K562 (cell line): ENCODE measurements at regions not wholly inside any gene's neighbourhood (a gene's known extent, or its start where the extent isn't known, plus 50 kb on each side); places are given as distances from the start of the nearest gene placed in this dataset.

Experiments used
- ATAC-seq: fragments of 200-7000 bp; cut with Tn5 transposase; 3 replicates; pipeline ENCODE4 v1.9.1; 2020; ENCODE audit warnings: moderate library complexity
- BruUV-seq: library from RNA; stranded (reverse); fragments of 400-500 nt; replicated peaks from 2 replicates; lab custom pipeline; 2021; lab: Mats Ljungman, UMichigan
- CTCF ChIA-PET: fragments of 300-600 bp; formaldehyde crosslinking; extraction: SDS; loops from one replicate; lab custom pipeline; 2021; ENCODE audit warnings: low intra/inter-chr PET ratio; lab: Yijun Ruan, JAX
- POLR2A ChIA-PET: fragments of 300-600, 350-650 bp; sonication (Branson Sonifier 250); formaldehyde crosslinking; extraction: SDS; loops from one replicate; lab custom pipeline; 2021; ENCODE audit warnings: antibody characterized with exemption, inconsistent platforms; lab: Yijun Ruan, JAX
- DNase-seq, 4 experiments: peaks; one replicate each; pipeline versions ENCODE4 v3.0.0 to v3.0.0-alpha.2; 2011 to 2018; ENCODE audit warnings: low spot score in 3 of 4, mixed read lengths in 3 of 4; ENCODE audit errors: extremely low read depth in 1 of 4
- FAIRE-seq: peaks from 2 replicates; lab custom pipeline; 2011; peaks lifted over from hg19 to GRCh38; lab: Jason Lieb, UNC
- H2AFZ ChIP-seq: 2 replicates; pipeline ENCODE4 v1.6.0; 2011; ENCODE audit warnings: low read depth, low read length, control low read depth, inconsistent platforms
- H3K27ac ChIP-seq: fragments of 200-600 bp; 3 replicates; pipeline ENCODE4 v1.8.0; 2011; ENCODE audit warnings: low read depth, mild to moderate bottlenecking, control low read depth, inconsistent platforms, low read length, moderate library complexity, mixed read lengths; ENCODE audit errors: extremely low read depth
- H3K27me3 ChIP-seq, 2 experiments: fragments of 300-600 bp in 1 of 2; 2 replicates in 1 of 2; 3 replicates in 1 of 2; pipeline versions ENCODE4 v1.6.0 to v1.8.0; 2011; ENCODE audit warnings: inconsistent platforms in 2 of 2, low read length in 2 of 2, mild to moderate bottlenecking in 1 of 2, mixed read lengths in 1 of 2, moderate library complexity in 1 of 2; ENCODE audit not compliant: control insufficient read depth in 2 of 2, insufficient read depth in 2 of 2
- H3K36me3 ChIP-seq: fragments of 300-600 bp; 3 replicates; pipeline ENCODE4 v1.8.0; 2011; ENCODE audit warnings: mild to moderate bottlenecking, low read length, inconsistent platforms; ENCODE audit not compliant: control insufficient read depth, insufficient read depth
- H3K4me1 ChIP-seq, 2 experiments: fragments of 200-600 bp in 1 of 2; replicated peaks in 1 of 2; 2 replicates in 1 of 2; 3 replicates in 1 of 2; pipeline versions ENCODE4 v1.5.1 to v1.8.0; 2011; ENCODE audit warnings: inconsistent platforms in 2 of 2, low read length in 2 of 2, mild to moderate bottlenecking in 1 of 2, mixed read lengths in 1 of 2, moderate library complexity in 1 of 2; ENCODE audit not compliant: control insufficient read depth in 2 of 2, insufficient read depth in 2 of 2
- H3K4me2 ChIP-seq: 2 replicates; pipeline ENCODE4 v1.6.1; 2011; ENCODE audit warnings: low read length, control low read depth, inconsistent platforms, mixed read lengths; ENCODE audit not compliant: insufficient read depth
- H3K4me3 ChIP-seq: fragments of 200-600 bp; sonication (generic), shearing (Covaris generic); 2 replicates; pipeline ENCODE4 v1.5.1; 2016; ENCODE audit warnings: control low read depth, inconsistent platforms
- H3K79me2 ChIP-seq: fragments of 200-600 bp; 3 replicates; pipeline ENCODE4 v1.8.0; 2011; ENCODE audit warnings: low read length, inconsistent platforms; ENCODE audit not compliant: control insufficient read depth, insufficient read depth
- H3K9ac ChIP-seq, 2 experiments: 2 replicates each; pipeline versions ENCODE4 v1.6.0 to v1.6.1; 2011; ENCODE audit warnings: low read depth in 2 of 2, low read length in 2 of 2, control low read depth in 1 of 2, inconsistent platforms in 1 of 2, mild to moderate bottlenecking in 1 of 2, mixed read lengths in 1 of 2; ENCODE audit not compliant: insufficient read depth in 1 of 2
- H3K9me1 ChIP-seq: one replicate; pipeline ENCODE4 v1.6.0; 2011; ENCODE audit warnings: inconsistent platforms, mild to moderate bottlenecking, low read length, moderate library complexity; ENCODE audit not compliant: control insufficient read depth, insufficient read depth
- H3K9me3 ChIP-seq: replicated peaks from 2 replicates; pipeline ENCODE4 v1.5.1; 2011; ENCODE audit warnings: low read depth, low read length, inconsistent platforms; ENCODE audit not compliant: control insufficient read depth, insufficient read depth
- H4K20me1 ChIP-seq: replicated peaks from 2 replicates; pipeline ENCODE4 v1.6.1; 2011; ENCODE audit warnings: low read length, inconsistent platforms, mixed read lengths; ENCODE audit not compliant: control insufficient read depth, insufficient read depth
- CBX2 ChIP-seq: fragments of 200-600 bp; sonication (generic); IDR thresholded peaks from one replicate; pipeline ENCODE4 v1.6.1; 2012; ENCODE audit warnings: mild to moderate bottlenecking, low read length, inconsistent platforms; ENCODE audit not compliant: insufficient read depth, poor library complexity, severe bottlenecking
- MAFF ChIP-seq: IDR thresholded peaks from 2 replicates; pipeline ENCODE4 v1.6.1; 2012; ENCODE audit warnings: low read length, improper control_type of control experiment
- MAFG ChIP-seq: fragments of 450-650 bp; conservative IDR thresholded peaks from 2 replicates; pipeline ENCODE4 v1.6.1; 2016; ENCODE audit warnings: missing genetic modification characterization, missing compliant biosample characterization
- ZNF316 ChIP-seq: fragments of 450-650 bp; IDR thresholded peaks from 2 replicates; pipeline ENCODE4 v1.6.1; 2016
- ZNF583 ChIP-seq: fragments of 250-450 bp; sonication (Bioruptor Pico); IDR thresholded peaks from 2 replicates; pipeline ENCODE4 v1.4.0; 2020
- WGBS: fragments of 100-300 bp; shearing (Covaris generic); methylation state at CpG from one replicate; pipeline ENCODE4 v1.1.6; 2016; ENCODE audit warnings: low coverage, mixed read lengths; ENCODE audit not compliant: insufficient coverage; ENCODE audit errors: missing lambda C conversion rate; 5-methylcytosine and 5-hydroxymethylcytosine counted together
- in situ Hi-C: fragments of 300-500 bp; cut with MboI; formaldehyde crosslinking; loops from 4 replicates; pipeline ENCODE4 v1.15.0; 2018; ENCODE audit warnings: inconsistent platforms, mixed read lengths
- intact Hi-C: fragments of 100-400 bp; cut with micrococcal nuclease; formaldehyde crosslinking; loops from 2 replicates; pipeline ENCODE4 v1.14.2; 2022

DNA sequence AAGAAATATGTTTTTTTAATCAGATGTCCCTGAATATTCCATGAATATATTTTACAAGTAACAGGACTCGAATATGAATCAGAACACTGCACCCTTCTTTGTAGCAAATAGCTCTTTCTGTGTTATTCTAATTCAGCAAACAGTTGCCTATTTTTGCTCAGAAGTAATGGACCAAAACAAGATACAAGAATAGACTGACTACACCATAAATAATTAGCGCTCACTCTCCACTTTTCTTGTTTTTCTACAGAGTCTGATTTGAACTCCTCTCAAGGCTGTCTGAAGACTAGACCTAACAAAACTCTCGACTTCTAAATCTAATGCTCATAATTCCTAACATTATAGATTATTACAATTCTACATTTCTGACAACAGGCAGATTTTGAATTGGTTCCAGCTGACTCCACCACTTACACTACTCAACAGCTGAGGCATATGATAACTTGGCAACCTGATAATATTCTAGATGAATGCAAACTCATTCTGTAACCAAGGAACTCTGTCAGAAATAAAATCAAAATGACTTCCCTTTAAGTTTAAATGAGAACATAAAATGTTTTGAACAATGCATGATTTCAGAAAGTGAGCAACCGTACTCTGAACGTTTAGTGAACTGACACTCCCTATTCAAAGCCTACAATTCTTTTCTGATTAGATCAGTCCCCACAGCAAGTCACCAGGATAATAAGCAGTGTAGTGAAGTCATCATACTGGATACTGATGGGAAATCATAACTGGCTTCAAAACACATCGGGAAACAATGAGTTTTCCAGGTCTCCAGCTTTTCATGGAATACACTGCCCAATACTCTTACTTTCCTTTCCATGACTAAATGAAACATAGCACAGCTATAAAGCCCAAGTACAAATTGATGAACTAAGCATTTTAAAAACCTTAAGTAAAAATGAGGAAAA, 114.2 kb upstream of the BEND6 start:
- Histone ChIP-seq H3K9me3 (no peaks in the 10 kb centered on the region), H3K4me1 (peaks cover 0 to 13% of the 10 kb centered on the region in 2 experiments; a peak in 3 of 5 replicates), H3K4me3 (no peak overlapping the region), H3K27ac (no peak overlapping the region), H3K4me2 (no peak overlapping the region), H2AFZ (no peak overlapping the region), H3K9ac (no peak overlapping the region), H3K27me3 (peaks cover 8 to 16% of the 10 kb centered on the region in 2 experiments; a peak in 4 of 5 replicates), H3K36me3 (no peaks in the 10 kb centered on the region), H3K9me1 (no peaks in the 10 kb centered on the region), H3K79me2 (no peaks in the 10 kb centered on the region), H4K20me1 (peaks cover 6% of the 10 kb centered on the region; the same call in 1 of the 2 replicates)
- ChIA-PET POLR2A (interaction anchor here (1.1 kb wide), 1 partner anchor 30 kb away, joined by 3 read pairs; no protein-coding TSS in a partner anchor), CTCF (no interaction called here)
- WGBS = 8% methylated on average over 6 of the region's 6 CpGs
- intact Hi-C loops = loop anchor here (10.0 kb wide), 1 partner anchor 486 kb away; no protein-coding TSS in a partner anchor
- ATAC-seq = no peak
- DNase-seq = no peak
- TF ChIP-seq MAFF (no peak), CBX2 (peak; percentile 9), ZNF316 (peak; percentile 70), MAFG (tag) (peak; percentile 19; the same call in 1 of the 2 replicates), ZNF583 (no peak)
- in situ Hi-C loops = no loop called here
- no TSS peak for BruUV-seq
- no peak for FAIRE-seq
